ENCODE measurements at regions not wholly inside any gene's neighbourhood (a gene's known extent, or its start where the extent isn't known, plus 50 kb on each side); places are given as distances from the start of the nearest gene placed in this dataset.

DNA sequence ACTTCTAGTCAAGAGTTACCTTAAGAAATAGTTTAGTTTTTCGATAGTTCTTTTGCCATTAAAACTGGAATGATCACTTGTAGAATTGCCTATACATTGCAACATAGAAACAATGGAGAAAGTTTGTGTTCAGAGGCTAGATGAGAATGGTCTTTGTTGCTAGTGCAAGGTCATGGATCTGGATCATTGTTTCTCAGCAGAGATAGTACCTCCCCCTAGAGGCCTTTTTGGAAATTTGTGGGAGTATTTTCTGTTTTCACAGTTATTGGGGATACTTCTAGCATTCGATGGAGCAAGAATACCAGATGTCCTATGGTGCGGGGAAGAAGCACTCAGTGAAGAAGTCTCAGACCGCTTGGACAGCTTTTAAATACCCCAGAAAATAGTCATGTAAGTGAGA is 138.8 kb upstream of the HMGA2 start (continued):
- no peak for TF ChIP-seq MAX (IDR thresholded peaks at IDR 0.05)

GRCh38 chr12:65689508-65689907 is 134.8 kb upstream of the HMGA2 start:
- H3K9ac ChIP-seq (ENCODE audit: low read length), result no peak overlapping the region
- ChIA-PET RAD21 (ENCODE audit: low non-redundant PET in 1 of 2, low total read pairs in 2 of 2, uncharacterized antibody in 2 of 2, unreplicated experiment in 2 of 2) (interaction anchor here in 1 of 2 experiments (0.7 kb wide), 1 partner anchor 30 kb away, joined by 3 read pairs; no protein-coding TSS in a partner anchor), POLR2A (interaction anchor here (0.9 kb wide), 1 partner anchor 135 kb away, joined by 4 read pairs; the partner anchor contains the start of gene HMGA2), CTCF (no interaction called here)
- H3K4me2 ChIP-seq (ENCODE audit: low read length), result no peak overlapping the region
- H3K36me3 ChIP-seq (ENCODE audit: control insufficient read depth in 1 of 2, insufficient read depth in 2 of 2, low read length in 2 of 2), result no peaks in the 10 kb centered on the region
- BruUV-seq (replicated peaks), result no TSS peak
- TF ChIP-seq CEBPB (IDR thresholded peaks at IDR 0.05; ENCODE audit: low read depth) (no peak), YY1 (IDR thresholded peaks at IDR 0.05; ENCODE audit: extremely low read depth, insufficient replicate concordance, low read depth, low read length) (no peak), EZH2phosphoT487 (IDR thresholded peaks at IDR 0.05; ENCODE audit: borderline replicate concordance) (no peak), ELF1 (IDR thresholded peaks at IDR 0.05; ENCODE audit: borderline replicate concordance, low read depth) (no peak), POLR2AphosphoS5 (IDR thresholded peaks at IDR 0.05; ENCODE audit: low read depth, low read length) (no peak), EZH2 (IDR thresholded peaks at IDR 0.05) (no peak), POLR2A (IDR thresholded peaks at IDR 0.05; ENCODE audit: borderline replicate concordance, extremely low read depth, insufficient read depth, insufficient read length) (no peak), SP1 (IDR thresholded peaks at IDR 0.05; ENCODE audit: low read depth) (no peak), EGR1 (IDR thresholded peaks at IDR 0.05; ENCODE audit: low read depth) (no peak), ZFX (IDR thresholded peaks at IDR 0.05) (no peak), CBX3 (IDR thresholded peaks at IDR 0.05; ENCODE audit: low read depth) (no peak), RAD21 (IDR thresholded peaks at IDR 0.05; ENCODE audit: low read depth) (no peak)
- TF ChIP-seq, protein P1, sequence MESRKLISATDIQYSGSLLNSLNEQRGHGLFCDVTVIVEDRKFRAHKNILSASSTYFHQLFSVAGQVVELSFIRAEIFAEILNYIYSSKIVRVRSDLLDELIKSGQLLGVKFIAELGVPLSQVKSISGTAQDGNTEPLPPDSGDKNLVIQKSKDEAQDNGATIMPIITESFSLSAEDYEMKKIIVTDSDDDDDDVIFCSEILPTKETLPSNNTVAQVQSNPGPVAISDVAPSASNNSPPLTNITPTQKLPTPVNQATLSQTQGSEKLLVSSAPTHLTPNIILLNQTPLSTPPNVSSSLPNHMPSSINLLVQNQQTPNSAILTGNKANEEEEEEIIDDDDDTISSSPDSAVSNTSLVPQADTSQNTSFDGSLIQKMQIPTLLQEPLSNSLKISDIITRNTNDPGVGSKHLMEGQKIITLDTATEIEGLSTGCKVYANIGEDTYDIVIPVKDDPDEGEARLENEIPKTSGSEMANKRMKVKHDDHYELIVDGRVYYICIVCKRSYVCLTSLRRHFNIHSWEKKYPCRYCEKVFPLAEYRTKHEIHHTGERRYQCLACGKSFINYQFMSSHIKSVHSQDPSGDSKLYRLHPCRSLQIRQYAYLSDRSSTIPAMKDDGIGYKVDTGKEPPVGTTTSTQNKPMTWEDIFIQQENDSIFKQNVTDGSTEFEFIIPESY (IDR thresholded peaks at IDR 0.05; ENCODE audit: extremely low read depth, insufficient replicate concordance, low read length), result no peak
- TF ChIP-seq, protein P2, sequence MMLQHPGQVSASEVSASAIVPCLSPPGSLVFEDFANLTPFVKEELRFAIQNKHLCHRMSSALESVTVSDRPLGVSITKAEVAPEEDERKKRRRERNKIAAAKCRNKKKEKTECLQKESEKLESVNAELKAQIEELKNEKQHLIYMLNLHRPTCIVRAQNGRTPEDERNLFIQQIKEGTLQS (IDR thresholded peaks at IDR 0.05), result no peak
- TF ChIP-seq, protein P3, sequence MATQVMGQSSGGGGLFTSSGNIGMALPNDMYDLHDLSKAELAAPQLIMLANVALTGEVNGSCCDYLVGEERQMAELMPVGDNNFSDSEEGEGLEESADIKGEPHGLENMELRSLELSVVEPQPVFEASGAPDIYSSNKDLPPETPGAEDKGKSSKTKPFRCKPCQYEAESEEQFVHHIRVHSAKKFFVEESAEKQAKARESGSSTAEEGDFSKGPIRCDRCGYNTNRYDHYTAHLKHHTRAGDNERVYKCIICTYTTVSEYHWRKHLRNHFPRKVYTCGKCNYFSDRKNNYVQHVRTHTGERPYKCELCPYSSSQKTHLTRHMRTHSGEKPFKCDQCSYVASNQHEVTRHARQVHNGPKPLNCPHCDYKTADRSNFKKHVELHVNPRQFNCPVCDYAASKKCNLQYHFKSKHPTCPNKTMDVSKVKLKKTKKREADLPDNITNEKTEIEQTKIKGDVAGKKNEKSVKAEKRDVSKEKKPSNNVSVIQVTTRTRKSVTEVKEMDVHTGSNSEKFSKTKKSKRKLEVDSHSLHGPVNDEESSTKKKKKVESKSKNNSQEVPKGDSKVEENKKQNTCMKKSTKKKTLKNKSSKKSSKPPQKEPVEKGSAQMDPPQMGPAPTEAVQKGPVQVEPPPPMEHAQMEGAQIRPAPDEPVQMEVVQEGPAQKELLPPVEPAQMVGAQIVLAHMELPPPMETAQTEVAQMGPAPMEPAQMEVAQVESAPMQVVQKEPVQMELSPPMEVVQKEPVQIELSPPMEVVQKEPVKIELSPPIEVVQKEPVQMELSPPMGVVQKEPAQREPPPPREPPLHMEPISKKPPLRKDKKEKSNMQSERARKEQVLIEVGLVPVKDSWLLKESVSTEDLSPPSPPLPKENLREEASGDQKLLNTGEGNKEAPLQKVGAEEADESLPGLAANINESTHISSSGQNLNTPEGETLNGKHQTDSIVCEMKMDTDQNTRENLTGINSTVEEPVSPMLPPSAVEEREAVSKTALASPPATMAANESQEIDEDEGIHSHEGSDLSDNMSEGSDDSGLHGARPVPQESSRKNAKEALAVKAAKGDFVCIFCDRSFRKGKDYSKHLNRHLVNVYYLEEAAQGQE (IDR thresholded peaks at IDR 0.05; ENCODE audit: low read depth), result no peak
- H3K4me3 ChIP-seq (replicated peaks in 1 of 2; ENCODE audit: low read depth in 1 of 2, low read length in 2 of 2), result no peak overlapping the region
- H3K27me3 ChIP-seq (ENCODE audit: insufficient read depth, low read length), result no peaks in the 10 kb centered on the region
- no peaks in the 10 kb centered on the region for H3K9me2 ChIP-seq (ENCODE audit: insufficient read depth)
- H3K79me2 ChIP-seq (ENCODE audit: insufficient read depth, low read length), result no peaks in the 10 kb centered on the region
- no peaks in the 10 kb centered on the region for H3K9me3 ChIP-seq (ENCODE audit: control insufficient read depth in 1 of 2, insufficient read depth in 1 of 2, low read depth in 1 of 2, low read length in 2 of 2)
- intact Hi-C loops (cut with micrococcal nuclease), result no loop called here
- DNase-seq (ENCODE audit: low read depth, low spot score), result no peak
- H2AFZ ChIP-seq (ENCODE audit: low read depth, low read length, poor library complexity, severe bottlenecking), result no peak overlapping the region
- H3K27ac ChIP-seq (ENCODE audit: low read depth, low read length), result no peak overlapping the region
- no peak for ATAC-seq
- no peaks in the 10 kb centered on the region for H4K20me1 ChIP-seq (ENCODE audit: insufficient read depth)
- H3K4me1 ChIP-seq (ENCODE audit: control insufficient read depth in 1 of 2, insufficient read depth in 2 of 2, low read length in 2 of 2), result peaks cover 12 to 23% of the 10 kb centered on the region in 2 experiments

Data from HCT116 (cell line).